K562 (cell line): ENCODE measurements at regions not wholly inside any gene's neighbourhood (a gene's known extent, or its start where the extent isn't known, plus 50 kb on each side); places are given as distances from the start of the nearest gene placed in this dataset.

Source experiments
- CHD2 ChIP-seq: IDR thresholded peaks from 2 replicates; pipeline ENCODE4 v1.6.1; 2011; ENCODE audit warnings: low read depth, low read length
- CTCF ChIP-seq, 3 experiments: IDR thresholded peaks in 2 of 3; conservative IDR thresholded peaks in 1 of 3; 2 replicates each; pipeline ENCODE4 v1.5.1; 2011 to 2012; ENCODE audit warnings: low read length in 3 of 3, mild to moderate bottlenecking in 3 of 3, control low read depth in 2 of 3, improper control_type of control experiment in 1 of 3, inconsistent platforms in 1 of 3, low read depth in 1 of 3, mixed read lengths in 1 of 3, moderate library complexity in 1 of 3; ENCODE audit not compliant: insufficient read depth in 2 of 3
- GABPA ChIP-seq: fragments of 200-800 bp; sonication (Bioruptor generic); conservative IDR thresholded peaks from 2 replicates; pipeline ENCODE4 v1.6.1; 2016; ENCODE audit warnings: low read depth, missing genetic modification characterization, missing compliant biosample characterization
- GMEB1 ChIP-seq: fragments of 250-450 bp; sonication (Bioruptor Pico); IDR thresholded peaks from 2 replicates; pipeline ENCODE4 v1.4.0; 2020; ENCODE audit warnings: mild to moderate bottlenecking
- HINFP ChIP-seq: fragments of 450-650 bp; conservative IDR thresholded peaks from 2 replicates; pipeline ENCODE4 v1.6.1; 2016; ENCODE audit warnings: missing genetic modification characterization, low read depth, mild to moderate bottlenecking, control low read depth, missing compliant biosample characterization
- HSF4 ChIP-seq: fragments of 250-450 bp; sonication (Bioruptor Pico); IDR thresholded peaks from 2 replicates; pipeline ENCODE4 v2.1.2; 2022; ENCODE audit warnings: mild to moderate bottlenecking, moderate library complexity, borderline replicate concordance
- JUND ChIP-seq, 2 experiments: IDR thresholded peaks; 2 replicates in 1 of 2; 3 replicates in 1 of 2; pipeline ENCODE4 v1.6.1; 2011; ENCODE audit warnings: borderline replicate concordance in 2 of 2, low read depth in 2 of 2, low read length in 2 of 2, improper control_type of control experiment in 1 of 2, missing biosample characterization in 1 of 2, missing genetic modification characterization in 1 of 2, missing genetic modification reagents in 1 of 2
- NR4A1 ChIP-seq, 2 experiments: fragments of 250-450 bp in 1 of 2; fragments of 450-650 bp in 1 of 2; sonication (Bioruptor Pico) in 1 of 2; IDR thresholded peaks; 2 replicates each; pipeline versions ENCODE4 v1.4.0 to v1.6.1; 2016 to 2020; ENCODE audit warnings: mild to moderate bottlenecking in 2 of 2, missing compliant biosample characterization in 1 of 2, missing genetic modification characterization in 1 of 2, moderate library complexity in 1 of 2
- POLR2AphosphoS5 ChIP-seq: IDR thresholded peaks from 2 replicates; pipeline ENCODE4 v1.6.1; 2011; ENCODE audit warnings: mild to moderate bottlenecking, low read depth, low read length, moderate library complexity; ENCODE audit not compliant: control insufficient read depth, insufficient read depth
- TEAD1 ChIP-seq, 2 experiments: fragments of 450-650 bp in 1 of 2; sonication (generic) in 1 of 2; formaldehyde crosslinking; IDR thresholded peaks; 2 replicates each; pipeline versions ENCODE4 v1.4.0 to v1.8.0; 2020 to 2022; ENCODE audit warnings: mild to moderate bottlenecking in 2 of 2, missing genetic modification reagents in 1 of 2
- ZBTB1 ChIP-seq: sonication (generic); formaldehyde crosslinking; IDR thresholded peaks from 2 replicates; pipeline ENCODE4 v1.8.1; 2023; ENCODE audit warnings: missing genetic modification reagents, low read depth, mild to moderate bottlenecking, borderline replicate concordance

- TF ChIP-seq NR4A1 (CRISPR knock-in tag; IDR thresholded peaks at IDR 0.05) (no peak), NR4A1 (tag; IDR thresholded peaks at IDR 0.05) (no peak), JUND (IDR thresholded peaks at IDR 0.05; ENCODE audit: borderline replicate concordance, low read depth, low read length) (no peak), JUND (tag; IDR thresholded peaks at IDR 0.05; ENCODE audit: borderline replicate concordance, low read depth, low read length) (no peak), HINFP (tag) (no peak), GABPA (tag) (no peak), CTCF (IDR thresholded peaks at IDR 0.05 in 2 of 3, conservative IDR thresholded peaks at IDR 0.05 in 1 of 3; ENCODE audit: insufficient read depth in 2 of 3, low read depth in 1 of 3, low read length in 3 of 3) (no peak), TEAD1 (CRISPR knock-in tag; IDR thresholded peaks at IDR 0.05) (no peak), ZBTB1 (no peak), CHD2 (no peak), HSF4 (CRISPR knock-in tag) (no peak), GMEB1 (CRISPR knock-in tag) (no peak), POLR2AphosphoS5 (no peak)
Measured at GRCh38 chr18:3348176-3348575, 86.2 kb downstream of the MYL12B start.
